ENCODE measurements at regions not wholly inside any gene's neighbourhood (a gene's known extent, or its start where the extent isn't known, plus 50 kb on each side); places are given as distances from the start of the nearest gene placed in this dataset.

- H3K9me3 Mint-ChIP-seq, result peaks cover 0 to 5% (median 2%) of the 10 kb centered on the region in 7 donors
- H2AFZ ChIP-seq (ENCODE audit: insufficient read depth, low read depth, low read length, poor library complexity, severe bottlenecking), result no peak overlapping the region
- H3K4me1 Mint-ChIP-seq, result no peaks in the 10 kb centered on the region
- no peak overlapping the region for H3K4me2 ChIP-seq (replicated peaks; ENCODE audit: extremely low read depth, low read length, poor library complexity, severe bottlenecking)
- DNase-seq, result no peak
- H3K27me3 ChIP-seq (ENCODE audit: control insufficient read depth in 2 of 2, insufficient read depth in 2 of 2, low read length in 2 of 2), result no peaks in the 10 kb centered on the region
- no peaks in the 10 kb centered on the region for H3K36me3 Mint-ChIP-seq
- H3K4me3 Mint-ChIP-seq, result no peak overlapping the region
- H3K27ac Mint-ChIP-seq, result no peak overlapping the region
- TF ChIP-seq, protein P1, sequence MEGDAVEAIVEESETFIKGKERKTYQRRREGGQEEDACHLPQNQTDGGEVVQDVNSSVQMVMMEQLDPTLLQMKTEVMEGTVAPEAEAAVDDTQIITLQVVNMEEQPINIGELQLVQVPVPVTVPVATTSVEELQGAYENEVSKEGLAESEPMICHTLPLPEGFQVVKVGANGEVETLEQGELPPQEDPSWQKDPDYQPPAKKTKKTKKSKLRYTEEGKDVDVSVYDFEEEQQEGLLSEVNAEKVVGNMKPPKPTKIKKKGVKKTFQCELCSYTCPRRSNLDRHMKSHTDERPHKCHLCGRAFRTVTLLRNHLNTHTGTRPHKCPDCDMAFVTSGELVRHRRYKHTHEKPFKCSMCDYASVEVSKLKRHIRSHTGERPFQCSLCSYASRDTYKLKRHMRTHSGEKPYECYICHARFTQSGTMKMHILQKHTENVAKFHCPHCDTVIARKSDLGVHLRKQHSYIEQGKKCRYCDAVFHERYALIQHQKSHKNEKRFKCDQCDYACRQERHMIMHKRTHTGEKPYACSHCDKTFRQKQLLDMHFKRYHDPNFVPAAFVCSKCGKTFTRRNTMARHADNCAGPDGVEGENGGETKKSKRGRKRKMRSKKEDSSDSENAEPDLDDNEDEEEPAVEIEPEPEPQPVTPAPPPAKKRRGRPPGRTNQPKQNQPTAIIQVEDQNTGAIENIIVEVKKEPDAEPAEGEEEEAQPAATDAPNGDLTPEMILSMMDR (IDR thresholded peaks at IDR 0.05), result no peak
- H3K9ac ChIP-seq (ENCODE audit: insufficient read depth, low read length, poor library complexity, severe bottlenecking), result no peak overlapping the region
- no peaks in the 10 kb centered on the region for H3K79me2 ChIP-seq (ENCODE audit: insufficient read depth, low read length)
- no peaks in the 10 kb centered on the region for H3K9me3 ChIP-seq (replicated peaks in 1 of 2; ENCODE audit: control insufficient read depth in 1 of 2, insufficient read depth in 1 of 2, low read length in 2 of 2)
- peaks cover 6 to 8% (median 7%) of the 10 kb centered on the region in 3 donors for H3K27me3 Mint-ChIP-seq (ENCODE audit: low read depth in 3 of 3)
- no peak overlapping the region for H3K4me3 ChIP-seq (replicated peaks in 1 of 3; ENCODE audit: low read depth in 2 of 3, low read length in 3 of 3)
- intact Hi-C loops (cut with micrococcal nuclease), result no loop called here
- H3K27ac ChIP-seq (ENCODE audit: low read depth in 1 of 2, low read length in 2 of 2), result no peak overlapping the region
- no peaks in the 10 kb centered on the region for H3K36me3 ChIP-seq (replicated peaks in 1 of 2; ENCODE audit: control insufficient read depth in 1 of 2, insufficient read depth in 2 of 2, low read length in 2 of 2)
- no peaks in the 10 kb centered on the region for H4K20me1 ChIP-seq (ENCODE audit: insufficient read depth, low read length)
- WGBS (ENCODE audit: insufficient coverage), result 66% methylated on average over 4 of the region's 12 CpGs
- H3K4me1 ChIP-seq (ENCODE audit: control insufficient read depth in 1 of 2, insufficient read depth in 2 of 2, low read length in 2 of 2), result no peaks in the 10 kb centered on the region
These were observed 255.6 kb downstream of the NSG2 start for GRCh38 chr5:174300941-174301761.

GRCh38 chr5:174301848-174302625, 256.5 kb downstream of the NSG2 start:
- no peak for DNase-seq
- Mint-ChIP-seq H3K27ac (no peak overlapping the region), H3K36me3 (no peaks in the 10 kb centered on the region), H3K9me3 (peaks cover 0 to 5% (median 2%) of the 10 kb centered on the region in 7 donors), H3K4me3 (no peak overlapping the region), H3K4me1 (no peaks in the 10 kb centered on the region), H3K27me3 (ENCODE audit: low read depth in 3 of 3) (peaks cover 6 to 7% (median 7%) of the 10 kb centered on the region in 3 donors)
- intact Hi-C loops (cut with micrococcal nuclease), result no loop called here
- Histone ChIP-seq H3K27ac (ENCODE audit: low read depth in 1 of 2, low read length in 2 of 2) (no peak overlapping the region), H4K20me1 (ENCODE audit: insufficient read depth, low read length) (no peaks in the 10 kb centered on the region), H3K9me3 (replicated peaks in 1 of 2; ENCODE audit: control insufficient read depth in 1 of 2, insufficient read depth in 1 of 2, low read length in 2 of 2) (no peaks in the 10 kb centered on the region), H2AFZ (ENCODE audit: insufficient read depth, low read depth, low read length, poor library complexity, severe bottlenecking) (no peak overlapping the region), H3K4me2 (replicated peaks; ENCODE audit: extremely low read depth, low read length, poor library complexity, severe bottlenecking) (no peak overlapping the region), H3K4me3 (replicated peaks in 1 of 3; ENCODE audit: low read depth in 2 of 3, low read length in 3 of 3) (no peak overlapping the region), H3K36me3 (replicated peaks in 1 of 2; ENCODE audit: control insufficient read depth in 1 of 2, insufficient read depth in 2 of 2, low read length in 2 of 2) (no peaks in the 10 kb centered on the region), H3K4me1 (ENCODE audit: control insufficient read depth in 1 of 2, insufficient read depth in 2 of 2, low read length in 2 of 2) (no peaks in the 10 kb centered on the region), H3K9ac (ENCODE audit: insufficient read depth, low read length, poor library complexity, severe bottlenecking) (no peak overlapping the region), H3K79me2 (ENCODE audit: insufficient read depth, low read length) (no peaks in the 10 kb centered on the region), H3K27me3 (ENCODE audit: control insufficient read depth in 2 of 2, insufficient read depth in 2 of 2, low read length in 2 of 2) (no peaks in the 10 kb centered on the region)
- TF ChIP-seq, protein P1 (IDR thresholded peaks at IDR 0.05), result no peak
- 83% methylated on average over 7 of the region's 10 CpGs for WGBS (ENCODE audit: insufficient coverage)

All from CD14-positive monocyte (primary cell).